ENCODE measurements at regions not wholly inside any gene's neighbourhood (a gene's known extent, or its start where the extent isn't known, plus 50 kb on each side); places are given as distances from the start of the nearest gene placed in this dataset.

GRCh38 chr1:22221233-22221780, 78.4 kb upstream of the WNT4 start:
- no peak for DNase-seq

GRCh38 chr1:22222723-22223122, 79.8 kb upstream of the WNT4 start:
- no peak for DNase-seq

GRCh38 chr1:22223176-22223575, 80.3 kb upstream of the WNT4 start:
- no peak for DNase-seq

DNA sequence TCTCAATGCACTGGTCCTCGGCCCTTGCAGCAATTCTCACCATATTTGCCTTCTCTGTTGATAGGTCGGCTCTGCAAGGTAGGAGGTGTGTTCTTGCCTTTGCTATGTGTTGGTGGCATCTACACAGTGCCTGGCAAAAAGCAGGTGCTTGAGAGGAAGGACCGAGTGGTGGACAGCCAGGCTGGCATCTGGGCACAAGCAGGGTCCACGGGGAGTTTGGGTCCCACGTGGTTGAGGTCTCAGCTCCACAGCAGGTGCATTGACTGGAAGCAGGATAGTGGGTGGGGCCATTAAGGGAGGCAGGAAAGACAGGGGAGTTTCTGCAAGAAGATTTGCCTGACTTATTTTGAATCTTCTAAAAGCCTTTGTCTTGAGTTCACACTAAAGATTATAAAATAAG, 81.2 kb upstream of the WNT4 start:
- DNase-seq, result no peak

DNA sequence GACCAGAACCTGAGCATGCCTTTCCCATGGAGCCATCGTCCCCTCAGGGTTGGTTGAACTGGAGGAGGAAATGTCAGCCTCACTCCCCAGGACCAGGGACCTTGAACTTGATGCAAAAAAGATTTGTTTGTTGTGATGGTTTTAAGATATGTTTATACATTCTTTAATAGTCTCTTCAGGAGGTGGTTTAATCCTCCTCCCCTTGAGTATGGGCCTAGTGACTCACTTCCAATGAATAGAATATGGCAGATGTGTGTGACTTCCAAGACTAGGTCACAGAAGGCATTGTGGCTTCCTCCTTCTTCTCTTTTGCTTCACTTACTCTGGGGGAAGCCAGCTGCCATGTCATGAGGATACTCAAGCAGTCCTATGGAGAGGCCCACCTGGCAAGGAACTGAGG, 81.7 kb upstream of the WNT4 start:
- DNase-seq, result no peak

- DNase-seq, result no peak
Measured at GRCh38 chr1:22225858-22226589, 83.1 kb upstream of the WNT4 start.

GRCh38 chr1:22228074-22228473, 85.2 kb upstream of the WNT4 start:
- DNase-seq, result no peak

- no peak for DNase-seq
Measured at GRCh38 chr1:22228505-22228911, 85.6 kb upstream of the WNT4 start.

DNA sequence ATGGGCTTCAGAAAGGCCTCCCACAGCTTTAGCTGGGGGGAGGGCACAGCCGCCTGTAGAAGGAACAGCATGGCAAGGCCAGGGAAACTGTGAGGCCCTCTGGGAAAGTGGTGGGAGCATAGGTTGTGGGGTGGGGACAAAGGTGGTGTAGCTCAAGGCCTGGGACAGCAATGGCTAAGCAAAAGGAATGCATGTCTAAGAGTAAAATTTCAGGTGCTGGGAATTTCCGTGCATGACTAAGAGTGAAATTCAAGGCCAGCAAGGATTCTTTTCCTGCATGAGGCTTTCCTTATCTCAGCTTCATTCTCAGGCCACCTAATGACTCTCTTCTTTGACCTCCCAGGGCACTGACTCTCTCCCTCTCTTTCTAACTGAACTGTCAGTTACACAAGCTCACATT, 86.5 kb upstream of the WNT4 start:
- no peak for DNase-seq

GRCh38 chr1:22231068-22231593, 88.2 kb upstream of the WNT4 start:
- no peak for DNase-seq

DNA sequence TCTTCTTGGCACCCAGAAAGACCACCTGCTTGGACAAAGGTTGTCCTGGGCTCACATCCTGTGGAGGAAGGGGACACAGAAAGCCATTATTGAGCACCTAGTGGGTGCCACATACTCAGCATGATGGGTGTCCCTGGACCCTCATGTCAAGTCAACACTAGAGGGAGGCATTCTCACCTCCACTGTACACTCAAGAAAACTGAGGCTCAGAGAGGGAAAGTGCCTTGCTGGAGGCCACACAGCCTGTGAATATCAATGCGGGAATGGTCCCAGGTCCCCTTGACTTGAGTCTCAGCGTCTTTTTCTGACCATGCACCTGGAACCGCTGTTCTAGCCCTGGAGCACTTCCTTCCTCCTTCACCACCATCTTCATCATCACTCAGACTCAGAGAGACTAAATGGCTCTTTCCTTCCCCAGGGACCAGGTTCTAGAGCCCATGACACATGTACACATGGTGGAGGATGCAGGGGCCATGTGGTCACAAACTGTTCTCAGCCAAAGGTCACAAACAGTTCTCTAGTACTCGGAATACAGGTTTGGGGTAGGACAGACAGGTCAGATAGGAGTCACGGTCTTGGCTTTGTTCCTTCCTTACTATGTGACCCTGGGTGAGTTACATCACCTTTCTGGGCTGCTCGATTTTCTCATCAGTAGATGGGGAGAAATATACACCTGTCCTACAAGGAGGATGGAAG, 89.2 kb upstream of the WNT4 start:
- no peak for DNase-seq

DNA sequence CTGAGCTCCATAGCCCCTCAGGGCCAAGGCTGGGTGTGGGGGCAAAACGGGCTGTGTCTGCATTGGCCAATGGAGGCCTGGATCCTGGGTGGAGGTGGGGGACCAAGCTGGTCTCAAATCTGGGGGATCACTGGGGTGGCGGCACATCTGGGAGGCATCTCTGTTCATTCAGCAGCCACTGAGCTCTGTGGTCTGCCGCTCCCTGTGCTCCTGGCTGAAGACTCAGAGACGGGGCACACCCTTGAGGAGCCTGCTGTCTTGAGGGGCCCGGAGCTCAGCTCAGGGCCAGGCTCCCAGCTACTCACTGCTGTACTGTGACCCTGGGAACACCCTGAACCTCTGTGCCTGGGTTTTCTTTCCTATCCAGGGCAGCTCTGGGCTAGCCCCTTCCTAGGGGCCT, 90.3 kb upstream of the WNT4 start:
- no peak for DNase-seq

GRCh38 chr1:22234476-22235030, 91.7 kb upstream of the WNT4 start:
- DNase-seq, result no peak

- DNase-seq, result no peak
Measured at GRCh38 chr1:22236166-22236565, 93.3 kb upstream of the WNT4 start.

DNA sequence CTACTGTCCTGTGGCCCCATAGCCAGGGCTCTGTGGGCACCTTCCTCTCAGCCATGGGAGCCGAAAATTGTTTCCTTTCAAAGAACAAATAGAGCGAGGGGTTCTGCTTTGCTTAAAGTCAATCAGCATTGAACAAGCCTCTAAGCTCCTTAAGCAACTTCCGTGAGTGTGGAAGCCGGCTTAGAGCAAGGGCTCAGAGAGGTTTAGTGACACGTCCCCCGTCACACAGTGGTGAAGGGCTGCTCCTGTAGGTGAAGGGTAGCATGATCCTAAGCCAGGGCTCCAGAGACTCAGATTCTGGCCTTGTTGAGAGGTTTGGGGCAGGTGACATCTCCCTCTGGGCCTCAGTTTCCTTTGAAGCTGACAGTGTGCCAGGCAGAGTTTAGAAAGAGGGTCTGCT, 94.0 kb upstream of the WNT4 start:
- DNase-seq, result no peak

- no peak for DNase-seq
Measured at GRCh38 chr1:22237433-22238093, 94.7 kb upstream of the WNT4 start.

- no peak for DNase-seq
Measured at GRCh38 chr1:22238356-22239224, 95.7 kb upstream of the WNT4 start.

GRCh38 chr1:22239378-22239777, 96.5 kb upstream of the WNT4 start:
- DNase-seq, result no peak

DNA sequence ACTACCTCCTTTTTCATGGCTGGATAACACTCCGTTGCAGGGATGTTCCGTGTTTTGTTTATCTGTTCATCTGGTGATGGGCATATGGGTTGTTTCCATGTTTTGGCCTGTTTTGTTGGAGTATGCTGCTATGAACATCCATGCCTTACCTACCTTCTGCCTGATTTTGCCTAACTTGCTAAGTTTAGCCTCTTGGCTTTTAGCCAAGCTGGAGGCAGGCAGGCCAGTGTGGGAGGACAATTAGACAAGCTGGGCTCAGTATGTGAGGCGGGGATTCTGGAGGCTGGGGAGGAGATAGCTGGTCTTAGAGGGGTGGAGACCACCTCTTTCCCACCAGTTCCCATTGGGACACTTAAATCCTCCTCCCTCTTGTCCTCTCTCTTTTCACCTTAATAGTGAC, 98.4 kb upstream of the WNT4 start:
- DNase-seq, result no peak

- no peak for DNase-seq
Measured at GRCh38 chr1:22241811-22242210, 98.9 kb upstream of the WNT4 start.

- no peak for DNase-seq
Measured at GRCh38 chr1:22245100-22245650, 102.3 kb upstream of the WNT4 start.

GRCh38 chr1:22245726-22246125, 102.8 kb upstream of the WNT4 start:
- DNase-seq, result no peak
